ENCODE measurements at regions not wholly inside any gene's neighbourhood (a gene's known extent, or its start where the extent isn't known, plus 50 kb on each side); places are given as distances from the start of the nearest gene placed in this dataset.

- DNase-seq (ENCODE audit: low read depth in 2 of 2) = no peak
- TF ChIP-seq, protein P1, sequence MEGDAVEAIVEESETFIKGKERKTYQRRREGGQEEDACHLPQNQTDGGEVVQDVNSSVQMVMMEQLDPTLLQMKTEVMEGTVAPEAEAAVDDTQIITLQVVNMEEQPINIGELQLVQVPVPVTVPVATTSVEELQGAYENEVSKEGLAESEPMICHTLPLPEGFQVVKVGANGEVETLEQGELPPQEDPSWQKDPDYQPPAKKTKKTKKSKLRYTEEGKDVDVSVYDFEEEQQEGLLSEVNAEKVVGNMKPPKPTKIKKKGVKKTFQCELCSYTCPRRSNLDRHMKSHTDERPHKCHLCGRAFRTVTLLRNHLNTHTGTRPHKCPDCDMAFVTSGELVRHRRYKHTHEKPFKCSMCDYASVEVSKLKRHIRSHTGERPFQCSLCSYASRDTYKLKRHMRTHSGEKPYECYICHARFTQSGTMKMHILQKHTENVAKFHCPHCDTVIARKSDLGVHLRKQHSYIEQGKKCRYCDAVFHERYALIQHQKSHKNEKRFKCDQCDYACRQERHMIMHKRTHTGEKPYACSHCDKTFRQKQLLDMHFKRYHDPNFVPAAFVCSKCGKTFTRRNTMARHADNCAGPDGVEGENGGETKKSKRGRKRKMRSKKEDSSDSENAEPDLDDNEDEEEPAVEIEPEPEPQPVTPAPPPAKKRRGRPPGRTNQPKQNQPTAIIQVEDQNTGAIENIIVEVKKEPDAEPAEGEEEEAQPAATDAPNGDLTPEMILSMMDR (IDR thresholded peaks at IDR 0.05; ENCODE audit: low read depth, low read length) = no peak
- no peak overlapping the region for H3K4me3 ChIP-seq (replicated peaks in 1 of 2; ENCODE audit: low read depth in 2 of 2, low read length in 2 of 2)
Observed at GRCh38 chr20:24895898-24896658, 53.0 kb upstream of the CST7 start.

- DNase-seq (ENCODE audit: low read depth in 2 of 2) = no peak
- TF ChIP-seq, protein P1 (IDR thresholded peaks at IDR 0.05; ENCODE audit: low read depth, low read length) = no peak
- no peak overlapping the region for H3K4me3 ChIP-seq (replicated peaks in 1 of 2; ENCODE audit: low read depth in 2 of 2, low read length in 2 of 2)
Observed at GRCh38 chr20:24896984-24897383, 52.1 kb upstream of the CST7 start.

DNA sequence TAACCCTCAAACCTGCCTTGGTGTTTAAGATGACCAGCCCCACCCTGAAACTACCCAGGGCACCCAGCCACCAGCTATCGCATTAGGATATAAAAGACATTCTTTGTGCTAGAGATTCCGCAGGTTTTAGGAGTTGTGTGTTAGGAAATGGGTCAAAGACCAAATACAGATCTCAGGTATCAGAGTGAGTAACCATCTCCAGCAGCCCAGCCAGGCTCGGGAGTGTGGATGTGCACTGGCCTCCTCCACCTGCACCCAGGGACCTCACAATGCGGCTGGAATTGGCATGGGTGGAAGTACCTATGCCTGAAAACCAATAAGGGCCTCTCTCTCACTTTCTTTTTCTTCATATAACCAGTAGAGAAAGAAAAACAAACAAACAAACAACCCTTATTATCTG is 51.1 kb upstream of the CST7 start:
- DNase-seq (ENCODE audit: low read depth in 2 of 2) = no peak
- TF ChIP-seq, protein P1 (IDR thresholded peaks at IDR 0.05; ENCODE audit: low read depth, low read length) = no peak

GRCh38 chr20:24899153-24899552 is 49.9 kb upstream of the CST7 start:
- TF ChIP-seq, protein P1 (IDR thresholded peaks at IDR 0.05; ENCODE audit: low read depth, low read length) = no peak
- DNase-seq (ENCODE audit: low read depth in 2 of 2) = no peak
- H3K4me3 ChIP-seq (replicated peaks in 1 of 2; ENCODE audit: low read depth in 2 of 2, low read length in 2 of 2) = no peak overlapping the region

More for the DNA sequence above, 51.1 kb upstream of the CST7 start:
- H3K4me3 ChIP-seq (replicated peaks in 1 of 2; ENCODE audit: low read depth in 2 of 2, low read length in 2 of 2) = no peak overlapping the region

Measured in cardiac fibroblast (primary cell).